GM11168 (cell line): ENCODE measurements at regions not wholly inside any gene's neighbourhood (a gene's known extent, or its start where the extent isn't known, plus 50 kb on each side); places are given as distances from the start of the nearest gene placed in this dataset.
"Not testable (repeated sequence)": the region's sequence is repeated elsewhere in the genome, so short reads cannot be mapped to it uniquely, and the experiment has no call there.

Source experiments
- in situ Hi-C: fragments of 300-500 bp; cut with MboI; formaldehyde crosslinking; loops from one replicate; pipeline ENCODE4 v1.12.0; 2022; ENCODE audit warnings: low sequenced_read_pairs; ENCODE audit not compliant: unreplicated experiment

- in situ Hi-C loops, result no loop called here
These were observed 283.2 kb downstream of the NUAK1 start for GRCh38 chr12:105855361-105856047.

GRCh38 chr12:105856048-105856405, 282.7 kb downstream of the NUAK1 start:
- in situ Hi-C loops, result no loop called here

GRCh38 chr12:105858981-105859710, 279.6 kb downstream of the NUAK1 start:
- in situ Hi-C loops, result no loop called here

- in situ Hi-C loops, result no loop called here
These were observed 278.1 kb downstream of the NUAK1 start for GRCh38 chr12:105860561-105861207.

GRCh38 chr12:105861227-105861626, 277.5 kb downstream of the NUAK1 start:
- in situ Hi-C loops, result no loop called here

GRCh38 chr12:105862163-105862821, 276.5 kb downstream of the NUAK1 start:
- in situ Hi-C loops, result no loop called here

GRCh38 chr12:105864316-105864715, 274.4 kb downstream of the NUAK1 start:
- in situ Hi-C loops, result no loop called here

- in situ Hi-C loops, result no loop called here
These were observed 273.9 kb downstream of the NUAK1 start for GRCh38 chr12:105864901-105865300.

- in situ Hi-C loops, result no loop called here
These were observed 272.9 kb downstream of the NUAK1 start for GRCh38 chr12:105865886-105866285.

- in situ Hi-C loops, result no loop called here
These were observed 264.6 kb downstream of the NUAK1 start for GRCh38 chr12:105874121-105874520.

- in situ Hi-C loops, result no loop called here
These were observed 262.3 kb downstream of the NUAK1 start for GRCh38 chr12:105876396-105876927.

GRCh38 chr12:105878964-105879363, 259.8 kb downstream of the NUAK1 start:
- in situ Hi-C loops, result no loop called here

GRCh38 chr12:105880824-105881388, 257.8 kb downstream of the NUAK1 start:
- in situ Hi-C loops, result no loop called here

GRCh38 chr12:105882404-105882803, 256.4 kb downstream of the NUAK1 start:
- in situ Hi-C loops, result no loop called here

- in situ Hi-C loops, result no loop called here
These were observed 251.6 kb downstream of the NUAK1 start for GRCh38 chr12:105887131-105887530.

- in situ Hi-C loops, result no loop called here
These were observed 250.1 kb downstream of the NUAK1 start for GRCh38 chr12:105888696-105889095.

- in situ Hi-C loops, result no loop called here
These were observed 246.3 kb downstream of the NUAK1 start for GRCh38 chr12:105892362-105892910.

- in situ Hi-C loops, result not testable (repeated sequence)
These were observed 243.4 kb downstream of the NUAK1 start for GRCh38 chr12:105895197-105895832.

- in situ Hi-C loops, result no loop called here
These were observed 241.4 kb downstream of the NUAK1 start for GRCh38 chr12:105897311-105897725.
